HEK293T (cell line): ENCODE measurements at regions not wholly inside any gene's neighbourhood (a gene's known extent, or its start where the extent isn't known, plus 50 kb on each side); places are given as distances from the start of the nearest gene placed in this dataset.

Experiments
- CTCF ChIA-PET: fragments of 350-600 bp; formaldehyde crosslinking; extraction: SDS; loops from one replicate; lab custom pipeline; 2021; ENCODE audit warnings: antibody characterized with exemption, inconsistent platforms; lab: Yijun Ruan, JAX
- POLR2A ChIA-PET: fragments of 350-600 bp; formaldehyde crosslinking; extraction: SDS; loops from one replicate; lab custom pipeline; 2020; ENCODE audit warnings: antibody characterized with exemption, inconsistent platforms; lab: Yijun Ruan, JAX
- DNase-seq: peaks from one replicate; pipeline ENCODE4 v3.0.0; 2012; ENCODE audit warnings: mixed read lengths; ENCODE audit errors: extremely low spot score
- ARNT ChIP-seq: fragments of 450-650 bp; IDR thresholded peaks from 2 replicates; pipeline ENCODE4 v1.6.1; 2017; ENCODE audit warnings: mild to moderate bottlenecking
- BHLHE40 ChIP-seq: fragments of 450-650 bp; IDR thresholded peaks from 2 replicates; pipeline ENCODE4 v1.6.1; 2016; ENCODE audit warnings: mild to moderate bottlenecking, moderate library complexity, borderline replicate concordance
- CTBP1 ChIP-seq: fragments of 450-650 bp; IDR thresholded peaks from 2 replicates; pipeline ENCODE4 v1.6.1; 2016; ENCODE audit warnings: borderline replicate concordance
- ELF4 ChIP-seq: fragments of 450-650 bp; IDR thresholded peaks from 2 replicates; pipeline ENCODE4 v1.6.1; 2017; ENCODE audit warnings: antibody characterized with exemption
- FOXA1 ChIP-seq: fragments of 450-650 bp; IDR thresholded peaks from 2 replicates; pipeline ENCODE4 v1.6.1; 2016; ENCODE audit warnings: mild to moderate bottlenecking
- FOXK2 ChIP-seq: fragments of 450-650 bp; IDR thresholded peaks from 2 replicates; pipeline ENCODE4 v1.6.1; 2016; ENCODE audit warnings: mild to moderate bottlenecking
- FOXM1 ChIP-seq: fragments of 450-650 bp; IDR thresholded peaks from 2 replicates; pipeline ENCODE4 v1.6.1; 2017; ENCODE audit warnings: mild to moderate bottlenecking, borderline replicate concordance
- HDGF ChIP-seq: fragments of 450-650 bp; IDR thresholded peaks from 2 replicates; pipeline ENCODE4 v1.6.1; 2017; ENCODE audit warnings: antibody characterized with exemption, borderline replicate concordance
- L3MBTL2 ChIP-seq: fragments of 450-650 bp; conservative IDR thresholded peaks from 2 replicates; pipeline ENCODE4 v1.6.1; 2016; ENCODE audit warnings: mild to moderate bottlenecking
- LEF1 ChIP-seq: fragments of 450-650 bp; IDR thresholded peaks from 2 replicates; pipeline ENCODE4 v1.6.1; 2017; ENCODE audit warnings: mild to moderate bottlenecking, borderline replicate concordance
- NFRKB ChIP-seq: fragments of 450-650 bp; IDR thresholded peaks from 2 replicates; pipeline ENCODE4 v1.6.1; 2016; ENCODE audit warnings: mild to moderate bottlenecking, moderate library complexity
- PKNOX1 ChIP-seq: fragments of 450-650 bp; IDR thresholded peaks from 2 replicates; pipeline ENCODE4 v1.6.1; 2016
- SP1 ChIP-seq: fragments of 450-650 bp; IDR thresholded peaks from 2 replicates; pipeline ENCODE4 v1.6.1; 2017
- SUZ12 ChIP-seq: fragments of 450-650 bp; IDR thresholded peaks from 2 replicates; pipeline ENCODE4 v1.6.1; 2016; ENCODE audit warnings: mild to moderate bottlenecking
- TARDBP ChIP-seq: fragments of 450-650 bp; IDR thresholded peaks from 2 replicates; pipeline ENCODE4 v1.6.1; 2016
- ZNF384 ChIP-seq: fragments of 450-650 bp; IDR thresholded peaks from 2 replicates; pipeline ENCODE4 v1.6.1; 2016

GRCh38 chrX:94361241-94361640, 687.2 kb downstream of the FAM133A start:
- ChIA-PET CTCF (no interaction called here), POLR2A (no interaction called here)

GRCh38 chrX:94365736-94366135, 691.7 kb downstream of the FAM133A start:
- CTCF ChIA-PET = no interaction called here
- no peak for DNase-seq
- POLR2A ChIA-PET = no interaction called here
- TF ChIP-seq FOXA1 (no peak), ARNT (no peak), TARDBP (no peak), ELF4 (no peak), CTBP1 (no peak), ZNF384 (no peak), NFRKB (no peak), BHLHE40 (no peak), SP1 (no peak), HDGF (no peak), L3MBTL2 (no peak), PKNOX1 (no peak), LEF1 (no peak), FOXM1 (no peak), SUZ12 (no peak), FOXK2 (no peak)

More at GRCh38 chrX:94361241-94361640, 687.2 kb downstream of the FAM133A start:
- TF ChIP-seq BHLHE40 (no peak), L3MBTL2 (no peak), FOXA1 (no peak), TARDBP (no peak), HDGF (no peak), SP1 (no peak)
- no peak for DNase-seq

- ChIA-PET CTCF (no interaction called here), POLR2A (no interaction called here)
- TF ChIP-seq LEF1 = no peak
- TF ChIP-seq HDGF = no peak
- TF ChIP-seq PKNOX1 = no peak
- no peak for TF ChIP-seq ARNT
- no peak for DNase-seq
Observed at GRCh38 chrX:94366616-94367015, 692.6 kb downstream of the FAM133A start.

- TF ChIP-seq PKNOX1 = no peak
- no peak for TF ChIP-seq FOXM1
- TF ChIP-seq ARNT = no peak
- TF ChIP-seq FOXK2 = no peak
- no peak for TF ChIP-seq ELF4
- no peak for TF ChIP-seq SP1
- no peak for TF ChIP-seq NFRKB
- TF ChIP-seq FOXA1 = no peak
- TF ChIP-seq ZNF384 = no peak
- no peak for TF ChIP-seq BHLHE40
- TF ChIP-seq L3MBTL2 = no peak
- TF ChIP-seq SUZ12 = no peak
- TF ChIP-seq CTBP1 = no peak
- no peak for TF ChIP-seq LEF1
- TF ChIP-seq TARDBP = no peak
- TF ChIP-seq HDGF = no peak
- POLR2A ChIA-PET = no interaction called here
- DNase-seq = no peak
- CTCF ChIA-PET = no interaction called here
Observed at GRCh38 chrX:94389044-94389443, 715.0 kb downstream of the FAM133A start.

- CTCF ChIA-PET = no interaction called here
- TF ChIP-seq BHLHE40 (no peak), SUZ12 (no peak), SP1 (no peak), ELF4 (no peak), NFRKB (no peak), ARNT (no peak), PKNOX1 (no peak), CTBP1 (no peak), FOXM1 (no peak), LEF1 (no peak), FOXA1 (no peak), TARDBP (no peak), L3MBTL2 (no peak), FOXK2 (no peak), HDGF (no peak), ZNF384 (no peak)
- no peak for DNase-seq
- POLR2A ChIA-PET = interaction anchor here (0.6 kb wide), 1 partner anchor 12 kb away, joined by 3 read pairs; no protein-coding TSS in a partner anchor
Observed at GRCh38 chrX:94400488-94400887, 726.5 kb downstream of the FAM133A start.

GRCh38 chrX:94401426-94401825, 727.4 kb downstream of the FAM133A start:
- POLR2A ChIA-PET = no interaction called here
- TF ChIP-seq LEF1 (no peak), NFRKB (no peak), BHLHE40 (no peak), FOXK2 (no peak), TARDBP (no peak), ARNT (no peak), ELF4 (no peak), ZNF384 (no peak), PKNOX1 (no peak), HDGF (no peak), SUZ12 (no peak), L3MBTL2 (no peak), FOXA1 (no peak), CTBP1 (no peak)
- DNase-seq = no peak
- CTCF ChIA-PET = no interaction called here
